ENCODE measurements at regions not wholly inside any gene's neighbourhood (a gene's known extent, or its start where the extent isn't known, plus 50 kb on each side); places are given as distances from the start of the nearest gene placed in this dataset.

DNA sequence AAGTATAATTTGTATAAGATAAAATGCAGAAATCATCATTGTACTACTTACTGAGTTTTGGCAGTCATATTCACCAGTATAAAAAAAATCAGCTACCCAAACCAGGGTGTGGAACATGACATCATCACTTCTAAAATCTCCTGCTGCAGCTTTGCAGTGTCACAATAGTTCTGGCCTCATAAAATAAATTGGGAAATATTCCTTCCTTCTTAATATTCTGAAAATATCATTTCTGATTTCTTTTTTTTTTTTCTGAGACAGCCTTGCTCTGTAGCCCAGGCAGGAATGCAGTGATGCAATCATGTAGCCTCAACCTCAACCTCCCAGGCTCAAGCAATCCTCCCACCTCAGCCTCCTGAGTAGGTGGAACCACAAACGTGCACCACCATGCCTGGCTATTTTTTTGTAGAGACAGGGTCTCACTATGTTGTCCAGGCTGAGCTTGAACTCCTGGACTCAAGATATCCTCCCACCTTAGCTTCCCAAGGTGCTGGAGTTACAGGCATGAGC lies 101.4 kb downstream of the TMEM18 start:
- H3K4me1 Mint-ChIP-seq (ENCODE audit: low read depth, unreplicated experiment) = no peaks in the 10 kb centered on the region
- Histone ChIP-seq H3K27ac (ENCODE audit: low read depth, low read length) (no peak overlapping the region), H3K9ac (ENCODE audit: low read length) (no peak overlapping the region), H3K4me2 (ENCODE audit: low read length) (no peak overlapping the region), H3K36me3 (ENCODE audit: insufficient read depth, low read length) (no peaks in the 10 kb centered on the region), H3K4me3 (ENCODE audit: insufficient read depth, low read depth, low read length) (no peak overlapping the region), H2AFZ (ENCODE audit: low read depth, low read length) (no peak overlapping the region), H3K9me3 (ENCODE audit: insufficient read depth, low read depth, low read length) (no peaks in the 10 kb centered on the region), H3K27me3 (ENCODE audit: insufficient read depth, low read length) (no peaks in the 10 kb centered on the region), H3K4me1 (ENCODE audit: insufficient read depth, low read length) (no peaks in the 10 kb centered on the region), H3K79me2 (ENCODE audit: insufficient read depth, low read length) (no peaks in the 10 kb centered on the region), H4K20me1 (ENCODE audit: insufficient read depth, low read length) (no peaks in the 10 kb centered on the region)
- peaks cover 5% of the 10 kb centered on the region for H3K27me3 Mint-ChIP-seq (ENCODE audit: low read depth, unreplicated experiment)
- no peaks in the 10 kb centered on the region for H3K36me3 Mint-ChIP-seq (ENCODE audit: low read depth, unreplicated experiment)
- no peak overlapping the region for H3K27ac Mint-ChIP-seq (ENCODE audit: unreplicated experiment)
- H3K4me3 Mint-ChIP-seq (ENCODE audit: unreplicated experiment) = no peak overlapping the region
- DNase-seq (ENCODE audit: low read depth) = no peak
- no peak for FAIRE-seq
- peaks cover 13% of the 10 kb centered on the region for H3K9me3 Mint-ChIP-seq (ENCODE audit: unreplicated experiment)
- TF ChIP-seq EZH2 (IDR thresholded peaks at IDR 0.05; ENCODE audit: insufficient read depth, low read length) = no peak
- TF ChIP-seq, protein P1, sequence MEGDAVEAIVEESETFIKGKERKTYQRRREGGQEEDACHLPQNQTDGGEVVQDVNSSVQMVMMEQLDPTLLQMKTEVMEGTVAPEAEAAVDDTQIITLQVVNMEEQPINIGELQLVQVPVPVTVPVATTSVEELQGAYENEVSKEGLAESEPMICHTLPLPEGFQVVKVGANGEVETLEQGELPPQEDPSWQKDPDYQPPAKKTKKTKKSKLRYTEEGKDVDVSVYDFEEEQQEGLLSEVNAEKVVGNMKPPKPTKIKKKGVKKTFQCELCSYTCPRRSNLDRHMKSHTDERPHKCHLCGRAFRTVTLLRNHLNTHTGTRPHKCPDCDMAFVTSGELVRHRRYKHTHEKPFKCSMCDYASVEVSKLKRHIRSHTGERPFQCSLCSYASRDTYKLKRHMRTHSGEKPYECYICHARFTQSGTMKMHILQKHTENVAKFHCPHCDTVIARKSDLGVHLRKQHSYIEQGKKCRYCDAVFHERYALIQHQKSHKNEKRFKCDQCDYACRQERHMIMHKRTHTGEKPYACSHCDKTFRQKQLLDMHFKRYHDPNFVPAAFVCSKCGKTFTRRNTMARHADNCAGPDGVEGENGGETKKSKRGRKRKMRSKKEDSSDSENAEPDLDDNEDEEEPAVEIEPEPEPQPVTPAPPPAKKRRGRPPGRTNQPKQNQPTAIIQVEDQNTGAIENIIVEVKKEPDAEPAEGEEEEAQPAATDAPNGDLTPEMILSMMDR (IDR thresholded peaks at IDR 0.05; ENCODE audit: insufficient read depth, low read depth, low read length) = no peak

DNA sequence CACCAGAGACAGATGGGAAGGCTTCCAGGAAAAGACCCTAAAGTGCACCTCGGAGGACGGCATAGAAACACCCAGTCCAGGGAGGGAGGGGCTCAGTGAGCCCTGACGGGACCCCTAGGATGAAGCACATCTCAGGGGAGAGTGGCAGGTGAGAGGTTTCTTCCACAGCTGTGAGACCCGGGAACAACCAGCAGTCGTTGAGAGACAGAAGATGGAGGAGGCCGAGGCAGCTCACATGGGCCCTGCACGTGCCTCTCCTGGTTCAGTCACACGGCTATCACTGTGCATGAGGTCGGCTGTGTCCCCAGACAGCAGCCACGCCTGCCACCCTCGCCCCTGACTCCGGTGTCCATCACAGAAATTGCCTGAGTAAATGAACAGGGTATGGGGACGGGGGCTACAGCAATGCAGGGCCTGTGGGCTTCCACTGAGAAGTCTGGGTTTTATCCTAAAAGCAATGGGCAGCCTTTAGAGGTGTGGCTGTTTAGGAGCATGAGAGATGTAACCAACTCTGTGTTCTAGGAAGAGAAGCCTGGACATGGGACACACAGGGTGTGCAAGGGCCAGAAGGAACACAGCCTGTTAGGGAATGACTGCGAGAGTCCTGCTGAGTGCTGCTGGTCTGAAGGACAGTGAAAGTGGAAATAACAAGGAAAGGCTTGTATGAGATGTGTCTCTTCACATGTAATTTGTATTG lies 102.0 kb downstream of the TMEM18 start:
- Histone ChIP-seq H3K9ac (ENCODE audit: low read length) (no peak overlapping the region), H2AFZ (ENCODE audit: low read depth, low read length) (no peak overlapping the region), H3K4me3 (ENCODE audit: insufficient read depth, low read depth, low read length) (no peak overlapping the region), H3K27me3 (ENCODE audit: insufficient read depth, low read length) (no peaks in the 10 kb centered on the region), H3K36me3 (ENCODE audit: insufficient read depth, low read length) (no peaks in the 10 kb centered on the region), H3K4me1 (ENCODE audit: insufficient read depth, low read length) (no peaks in the 10 kb centered on the region), H3K4me2 (ENCODE audit: low read length) (no peak overlapping the region), H3K27ac (ENCODE audit: low read depth, low read length) (no peak overlapping the region), H4K20me1 (ENCODE audit: insufficient read depth, low read length) (no peaks in the 10 kb centered on the region), H3K9me3 (ENCODE audit: insufficient read depth, low read depth, low read length) (no peaks in the 10 kb centered on the region), H3K79me2 (ENCODE audit: insufficient read depth, low read length) (no peaks in the 10 kb centered on the region)
- H3K36me3 Mint-ChIP-seq (ENCODE audit: low read depth, unreplicated experiment) = no peaks in the 10 kb centered on the region
- DNase-seq (ENCODE audit: low read depth) (no peak), FAIRE-seq (no peak)
- H3K4me1 Mint-ChIP-seq (ENCODE audit: low read depth, unreplicated experiment) = no peaks in the 10 kb centered on the region
- H3K4me3 Mint-ChIP-seq (ENCODE audit: unreplicated experiment) = no peak overlapping the region
- TF ChIP-seq, protein P1 (IDR thresholded peaks at IDR 0.05; ENCODE audit: insufficient read depth, low read depth, low read length) = no peak
- TF ChIP-seq EZH2 (IDR thresholded peaks at IDR 0.05; ENCODE audit: insufficient read depth, low read length) = no peak
- H3K9me3 Mint-ChIP-seq (ENCODE audit: unreplicated experiment) = peaks cover 13% of the 10 kb centered on the region
- peaks cover 5% of the 10 kb centered on the region for H3K27me3 Mint-ChIP-seq (ENCODE audit: low read depth, unreplicated experiment)
- no peak overlapping the region for H3K27ac Mint-ChIP-seq (ENCODE audit: unreplicated experiment)

- peaks cover 5% of the 10 kb centered on the region for H3K27me3 Mint-ChIP-seq (ENCODE audit: low read depth, unreplicated experiment)
- H3K9me3 ChIP-seq (ENCODE audit: insufficient read depth, low read depth, low read length) = no peaks in the 10 kb centered on the region
- no peaks in the 10 kb centered on the region for H3K4me1 ChIP-seq (ENCODE audit: insufficient read depth, low read length)
- no peak overlapping the region for H3K27ac Mint-ChIP-seq (ENCODE audit: unreplicated experiment)
- no peaks in the 10 kb centered on the region for H3K79me2 ChIP-seq (ENCODE audit: insufficient read depth, low read length)
- H4K20me1 ChIP-seq (ENCODE audit: insufficient read depth, low read length) = no peaks in the 10 kb centered on the region
- no peak overlapping the region for H3K9ac ChIP-seq (ENCODE audit: low read length)
- no peak overlapping the region for H3K4me3 Mint-ChIP-seq (ENCODE audit: unreplicated experiment)
- FAIRE-seq = no peak
- peaks cover 13% of the 10 kb centered on the region for H3K9me3 Mint-ChIP-seq (ENCODE audit: unreplicated experiment)
- no peaks in the 10 kb centered on the region for H3K4me1 Mint-ChIP-seq (ENCODE audit: low read depth, unreplicated experiment)
- H3K4me2 ChIP-seq (ENCODE audit: low read length) = no peak overlapping the region
- no peak overlapping the region for H2AFZ ChIP-seq (ENCODE audit: low read depth, low read length)
- no peaks in the 10 kb centered on the region for H3K27me3 ChIP-seq (ENCODE audit: insufficient read depth, low read length)
- H3K4me3 ChIP-seq (ENCODE audit: insufficient read depth, low read depth, low read length) = no peak overlapping the region
- H3K27ac ChIP-seq (ENCODE audit: low read depth, low read length) = no peak overlapping the region
- TF ChIP-seq, protein P1 (IDR thresholded peaks at IDR 0.05; ENCODE audit: insufficient read depth, low read depth, low read length) = no peak
- TF ChIP-seq EZH2 (IDR thresholded peaks at IDR 0.05; ENCODE audit: insufficient read depth, low read length) = no peak
- H3K36me3 ChIP-seq (ENCODE audit: insufficient read depth, low read length) = no peaks in the 10 kb centered on the region
- H3K36me3 Mint-ChIP-seq (ENCODE audit: low read depth, unreplicated experiment) = no peaks in the 10 kb centered on the region
- DNase-seq (ENCODE audit: low read depth) = no peak
Measured at GRCh38 chr2:573805-574392, 103.3 kb downstream of the TMEM18 start.

Data from astrocyte (in vitro differentiated cells and primary cell).